H9 (cell line): ENCODE measurements at regions not wholly inside any gene's neighbourhood (a gene's known extent, or its start where the extent isn't known, plus 50 kb on each side); places are given as distances from the start of the nearest gene placed in this dataset.

Experiments used
- DNase-seq: peaks from one replicate; pipeline ENCODE4 v3.0.0-alpha.2; 2017
- H2AFZ ChIP-seq: one replicate; pipeline ENCODE4 v1.6.1; 2013; ENCODE audit warnings: mild to moderate bottlenecking, low read length, control low read depth, moderate library complexity
- H2AK5ac ChIP-seq: 2 replicates; pipeline ENCODE4 v1.6.1; 2013; ENCODE audit warnings: low read length, control low read depth, mixed read lengths; ENCODE audit not compliant: insufficient read length
- H2BK120ac ChIP-seq: one replicate; pipeline ENCODE4 v1.6.1; 2013; ENCODE audit warnings: low read depth, mild to moderate bottlenecking, low read length, control low read depth, inconsistent platforms; ENCODE audit not compliant: poor library complexity, severe bottlenecking
- H2BK12ac ChIP-seq: 2 replicates; pipeline ENCODE4 v1.6.1; 2013; ENCODE audit warnings: low read length, control low read depth, mixed read lengths, low read depth; ENCODE audit not compliant: insufficient read length
- H2BK15ac ChIP-seq: 2 replicates; pipeline ENCODE4 v1.6.1; 2013; ENCODE audit warnings: low read depth, low read length, control low read depth
- H2BK20ac ChIP-seq: one replicate; pipeline ENCODE4 v1.6.1; 2013; ENCODE audit warnings: low read depth, mild to moderate bottlenecking, low read length, control low read depth, inconsistent platforms; ENCODE audit not compliant: poor library complexity, severe bottlenecking
- H2BK5ac ChIP-seq: 2 replicates; pipeline ENCODE4 v1.6.1; 2013; ENCODE audit warnings: low read length, control low read depth, mixed read lengths; ENCODE audit not compliant: insufficient read length
- H3K14ac ChIP-seq: 2 replicates; pipeline ENCODE4 v1.6.1; 2013; ENCODE audit warnings: low read length, control low read depth; ENCODE audit not compliant: insufficient read depth
- H3K18ac ChIP-seq: 2 replicates; pipeline ENCODE4 v1.6.1; 2013; ENCODE audit warnings: low read depth, mild to moderate bottlenecking, mixed read lengths, low read length, control low read depth; ENCODE audit not compliant: insufficient read length
- H3K23ac ChIP-seq: 2 replicates; pipeline ENCODE4 v1.6.1; 2013; ENCODE audit warnings: low read length, control low read depth, mixed read lengths, low read depth; ENCODE audit not compliant: insufficient read length
- H3K23me2 ChIP-seq: 2 replicates; pipeline ENCODE4 v1.6.1; 2013; ENCODE audit warnings: low read depth, mild to moderate bottlenecking, mixed read lengths, low read length, control low read depth; ENCODE audit not compliant: insufficient read length, poor library complexity, severe bottlenecking
- H3K27ac ChIP-seq: 2 replicates; pipeline ENCODE4 v1.5.1; 2013; ENCODE audit warnings: low read length, control low read depth, mixed read lengths, low read depth; ENCODE audit not compliant: insufficient read length
- H3K27me3 ChIP-seq: 2 replicates; pipeline ENCODE4 v1.6.1; 2013; ENCODE audit warnings: low read length, control low read depth, inconsistent platforms; ENCODE audit not compliant: insufficient read depth
- H3K4ac ChIP-seq: 2 replicates; pipeline ENCODE4 v1.6.1; 2013; ENCODE audit warnings: low read depth, mild to moderate bottlenecking, control low read depth, inconsistent platforms, low read length, moderate library complexity
- H3K4me1 ChIP-seq: 2 replicates; pipeline ENCODE4 v1.6.1; 2013; ENCODE audit warnings: low read length, control low read depth, inconsistent platforms; ENCODE audit not compliant: insufficient read depth
- H3K4me2 ChIP-seq: 2 replicates; pipeline ENCODE4 v1.6.1; 2013; ENCODE audit warnings: low read length, control low read depth, mixed read lengths; ENCODE audit not compliant: insufficient read length, insufficient read depth
- H3K56ac ChIP-seq: 2 replicates; pipeline ENCODE4 v1.6.1; 2013; ENCODE audit warnings: low read depth, mild to moderate bottlenecking, mixed read lengths, low read length, control low read depth; ENCODE audit not compliant: insufficient read length
- H3K79me1 ChIP-seq: 2 replicates; pipeline ENCODE4 v1.6.1; 2013; ENCODE audit warnings: low read depth, mild to moderate bottlenecking, moderate library complexity, low read length, control low read depth, inconsistent platforms; ENCODE audit not compliant: insufficient read depth, poor library complexity, severe bottlenecking
- H3K79me2 ChIP-seq: 2 replicates; pipeline ENCODE4 v1.6.1; 2013; ENCODE audit warnings: low read length, control low read depth, inconsistent platforms; ENCODE audit not compliant: insufficient read depth
- H3K9ac ChIP-seq: 2 replicates; pipeline ENCODE4 v1.6.1; 2013; ENCODE audit warnings: low read length, control low read depth, mixed read lengths; ENCODE audit not compliant: insufficient read length; ENCODE audit errors: extremely low read depth
- H3K9me3 ChIP-seq: one replicate; pipeline ENCODE4 v1.6.1; 2013; ENCODE audit warnings: low read depth, low read length, inconsistent platforms; ENCODE audit not compliant: control insufficient read depth
- H3T11ph ChIP-seq: one replicate; pipeline ENCODE4 v1.6.1; 2013; ENCODE audit warnings: mild to moderate bottlenecking, low read length, control low read depth, inconsistent platforms
- H4K20me1 ChIP-seq: one replicate; pipeline ENCODE4 v1.6.1; 2013; ENCODE audit not compliant: control insufficient read depth, insufficient read length, insufficient read depth
- H4K5ac ChIP-seq: 2 replicates; pipeline ENCODE4 v1.6.1; 2013; ENCODE audit warnings: low read depth, mild to moderate bottlenecking, mixed read lengths, low read length, control low read depth; ENCODE audit not compliant: insufficient read length
- H4K8ac ChIP-seq: replicated peaks from 2 replicates; pipeline ENCODE4 v1.6.1; 2013; ENCODE audit warnings: low read length, control low read depth, mixed read lengths, low read depth; ENCODE audit not compliant: insufficient read length
- H4K91ac ChIP-seq: 2 replicates; pipeline ENCODE4 v1.6.1; 2013; ENCODE audit warnings: low read depth, mild to moderate bottlenecking, moderate library complexity, mixed read lengths, low read length, control low read depth; ENCODE audit not compliant: insufficient read length
- H3K27ac Mint-ChIP-seq, 3 experiments: 2 replicates in 2 of 3; 3 replicates in 1 of 3; pipeline ENCODE4 v1.8.0; 2020 to 2021; ENCODE audit warnings: mixed read lengths in 3 of 3, mild to moderate bottlenecking in 1 of 3, moderate library complexity in 1 of 3
- H3K27me3 Mint-ChIP-seq: 2 replicates; pipeline ENCODE4 v1.8.0; 2021; ENCODE audit warnings: low read depth, mild to moderate bottlenecking, moderate library complexity, mixed read lengths
- H3K36me3 Mint-ChIP-seq, 3 experiments: 2 replicates in 2 of 3; 3 replicates in 1 of 3; pipeline ENCODE4 v1.8.0; 2020 to 2021; ENCODE audit warnings: low read depth in 3 of 3, mixed read lengths in 3 of 3; ENCODE audit not compliant: insufficient read depth in 1 of 3
- H3K4me1 Mint-ChIP-seq, 2 experiments: 2 replicates each; pipeline ENCODE4 v1.8.0; 2020; ENCODE audit warnings: mixed read lengths in 2 of 2
- H3K4me3 Mint-ChIP-seq, 2 experiments: 2 replicates in 1 of 2; 3 replicates in 1 of 2; pipeline ENCODE4 v1.8.0; 2020 to 2021; ENCODE audit warnings: mild to moderate bottlenecking in 2 of 2, mixed read lengths in 2 of 2, moderate library complexity in 1 of 2
- H3K9me3 Mint-ChIP-seq, 2 experiments: 2 replicates in 1 of 2; 3 replicates in 1 of 2; pipeline ENCODE4 v1.8.0; 2020; ENCODE audit warnings: mild to moderate bottlenecking in 2 of 2, mixed read lengths in 2 of 2, moderate library complexity in 1 of 2
- WGBS: extraction: QIAGEN DNeasy Blood & Tissue Kit; methylation state at CpG from one replicate; pipeline ENCODE4 v1.1.7; 2013; ENCODE audit warnings: missing lambda C conversion rate, low lambda C conversion rate, mixed read lengths; ENCODE audit not compliant: insufficient read length; ENCODE audit errors: extremely low coverage; 5-methylcytosine and 5-hydroxymethylcytosine counted together
- TF ChIP-seq, protein P1 (sequence below): fragments of 200-600 bp; sonication (generic); conservative IDR thresholded peaks from 3 replicates; pipeline ENCODE4 v1.8.0; 2021; ENCODE audit warnings: antibody characterized with exemption, mild to moderate bottlenecking

DNA sequence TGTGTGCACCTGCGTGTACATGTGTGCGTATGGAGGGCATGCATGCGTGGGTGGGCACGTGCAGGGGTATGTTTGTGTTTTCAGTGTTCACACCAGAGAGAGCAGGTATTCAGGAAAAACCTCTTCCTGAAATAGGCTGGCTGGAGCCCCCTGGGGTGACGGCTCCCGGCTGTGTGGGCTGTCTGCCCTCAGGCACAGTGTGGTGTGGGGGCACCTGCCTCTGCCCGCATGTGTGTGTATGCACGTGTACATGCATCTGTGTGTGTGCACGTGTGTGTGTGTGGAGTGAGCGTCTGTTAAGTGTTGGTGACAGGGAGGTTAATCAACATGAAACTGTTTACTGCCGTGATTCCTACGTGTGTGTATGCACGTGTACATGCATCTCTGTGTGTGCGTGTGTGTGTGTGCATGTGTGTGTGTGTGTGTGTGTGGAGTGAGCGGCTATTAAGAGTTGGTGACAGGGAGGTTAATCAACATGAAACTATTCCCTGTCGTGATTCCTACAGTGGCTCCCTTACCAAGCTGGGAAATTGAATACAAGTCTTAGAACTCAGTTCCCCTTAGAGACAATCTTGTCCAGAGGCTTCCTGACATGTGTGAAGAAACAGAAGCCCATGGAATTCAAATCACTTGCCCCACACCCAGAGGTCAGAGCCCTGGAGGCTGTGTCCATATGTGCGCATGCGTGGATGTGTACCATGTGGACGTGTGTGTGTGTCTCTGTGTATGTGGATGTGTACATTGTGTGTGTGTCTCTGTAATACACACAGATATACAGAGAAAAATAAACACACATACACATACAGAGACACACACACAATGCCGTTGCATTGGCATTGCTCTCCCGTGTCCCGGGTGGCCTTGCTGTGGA is 372.4 kb upstream of the IRX4 start:
- Histone ChIP-seq H3K27me3 (no peaks in the 10 kb centered on the region), H2AFZ (no peak overlapping the region), H3K79me2 (no peaks in the 10 kb centered on the region), H2BK120ac (no peak overlapping the region), H3K4me1 (no peaks in the 10 kb centered on the region), H3K79me1 (no peaks in the 10 kb centered on the region), H3K4me2 (no peak overlapping the region), H3K9ac (no peak overlapping the region), H3K23ac (no peak overlapping the region), H3K56ac (no peak overlapping the region), H3K9me3 (no peaks in the 10 kb centered on the region), H3K23me2 (peaks cover 3% of the 10 kb centered on the region), H2BK12ac (no peak overlapping the region), H3K27ac (no peak overlapping the region), H3K18ac (no peak overlapping the region), H2BK5ac (no peak overlapping the region), H4K5ac (no peak overlapping the region), H2AK5ac (no peak overlapping the region), H4K20me1 (no peaks in the 10 kb centered on the region), H3T11ph (no peak overlapping the region), H4K91ac (no peak overlapping the region), H3K14ac (no peak overlapping the region), H2BK20ac (no peak overlapping the region), H2BK15ac (no peak overlapping the region), H4K8ac (no peak overlapping the region), H3K4ac (no peak overlapping the region)
- no peaks in the 10 kb centered on the region for H3K9me3 Mint-ChIP-seq
- H3K36me3 Mint-ChIP-seq: no peaks in the 10 kb centered on the region
- no peak overlapping the region; a peak in 2 of 7 replicates for H3K27ac Mint-ChIP-seq
- no peaks in the 10 kb centered on the region; the same call in 1 of the 2 replicates for H3K27me3 Mint-ChIP-seq
- peaks cover 4 to 14% of the 10 kb centered on the region in 2 experiments; a peak in 3 of 4 replicates for H3K4me1 Mint-ChIP-seq
- no peak overlapping the region for H3K4me3 Mint-ChIP-seq
- no peak for DNase-seq
- TF ChIP-seq, protein P1, sequence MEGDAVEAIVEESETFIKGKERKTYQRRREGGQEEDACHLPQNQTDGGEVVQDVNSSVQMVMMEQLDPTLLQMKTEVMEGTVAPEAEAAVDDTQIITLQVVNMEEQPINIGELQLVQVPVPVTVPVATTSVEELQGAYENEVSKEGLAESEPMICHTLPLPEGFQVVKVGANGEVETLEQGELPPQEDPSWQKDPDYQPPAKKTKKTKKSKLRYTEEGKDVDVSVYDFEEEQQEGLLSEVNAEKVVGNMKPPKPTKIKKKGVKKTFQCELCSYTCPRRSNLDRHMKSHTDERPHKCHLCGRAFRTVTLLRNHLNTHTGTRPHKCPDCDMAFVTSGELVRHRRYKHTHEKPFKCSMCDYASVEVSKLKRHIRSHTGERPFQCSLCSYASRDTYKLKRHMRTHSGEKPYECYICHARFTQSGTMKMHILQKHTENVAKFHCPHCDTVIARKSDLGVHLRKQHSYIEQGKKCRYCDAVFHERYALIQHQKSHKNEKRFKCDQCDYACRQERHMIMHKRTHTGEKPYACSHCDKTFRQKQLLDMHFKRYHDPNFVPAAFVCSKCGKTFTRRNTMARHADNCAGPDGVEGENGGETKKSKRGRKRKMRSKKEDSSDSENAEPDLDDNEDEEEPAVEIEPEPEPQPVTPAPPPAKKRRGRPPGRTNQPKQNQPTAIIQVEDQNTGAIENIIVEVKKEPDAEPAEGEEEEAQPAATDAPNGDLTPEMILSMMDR: no peak
- no CpG with 5 or more reads among the region's 22 CpGs for WGBS
